Right renal pelvis (tissue), 4 donors: ENCODE measurements at regions not wholly inside any gene's neighbourhood (a gene's known extent, or its start where the extent isn't known, plus 50 kb on each side); places are given as distances from the start of the nearest gene placed in this dataset.
"Not testable (repeated sequence)": the region's sequence is repeated elsewhere in the genome, so short reads cannot be mapped to it uniquely, and the experiment has no call there.

Experiments
- DNase-seq, 4 donors: peaks; one replicate each; pipeline ENCODE4 v3.0.0-alpha.2; 2013; ENCODE audit warnings: low read depth in 4 of 4, low spot score in 3 of 4, missing footprints in 1 of 4

DNA sequence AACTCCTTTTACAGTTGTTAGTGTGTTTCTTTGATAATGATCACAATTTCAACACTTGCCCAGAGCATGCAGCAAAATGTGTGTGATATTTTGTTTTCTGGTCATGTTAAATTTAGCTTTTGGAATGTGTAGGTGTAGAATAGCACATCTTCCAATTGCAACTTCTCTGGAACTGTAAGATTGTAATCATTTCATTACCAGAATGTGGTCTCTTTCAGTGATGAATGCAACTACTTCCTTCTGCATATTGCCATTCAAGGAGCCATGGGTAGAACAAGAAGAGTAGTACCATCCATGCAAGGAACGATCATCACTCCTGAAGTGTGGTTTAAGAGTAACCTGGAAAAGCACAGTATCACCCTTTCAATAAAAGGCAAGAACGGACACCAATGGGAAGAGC, 548.8 kb upstream of the ZNF804A start:
- no peak for DNase-seq

- DNase-seq, result no peak
Observed at GRCh38 chr2:184053326-184053725, 545.0 kb upstream of the ZNF804A start.

- DNase-seq, result not testable (repeated sequence)
Observed at GRCh38 chr2:184054419-184054818, 543.9 kb upstream of the ZNF804A start.

DNA sequence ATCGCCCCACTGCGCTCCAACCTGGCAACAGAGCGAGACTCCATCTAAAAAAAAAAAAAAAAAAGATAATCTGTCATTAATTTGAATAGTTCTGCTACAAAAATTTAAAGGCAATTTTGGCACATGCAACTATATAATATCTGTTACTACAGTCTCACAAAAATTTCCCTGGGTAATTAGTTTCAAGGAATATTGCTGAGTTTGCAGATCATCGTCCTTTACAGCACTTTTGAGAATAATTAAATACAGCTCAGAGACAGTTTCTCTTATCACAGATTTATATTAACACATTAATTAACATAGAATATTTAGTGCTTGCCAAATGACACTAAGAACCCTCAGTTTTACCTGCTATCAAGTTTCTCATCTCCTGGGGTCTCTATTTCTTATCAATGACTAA, 540.4 kb upstream of the ZNF804A start:
- no peak for DNase-seq

DNA sequence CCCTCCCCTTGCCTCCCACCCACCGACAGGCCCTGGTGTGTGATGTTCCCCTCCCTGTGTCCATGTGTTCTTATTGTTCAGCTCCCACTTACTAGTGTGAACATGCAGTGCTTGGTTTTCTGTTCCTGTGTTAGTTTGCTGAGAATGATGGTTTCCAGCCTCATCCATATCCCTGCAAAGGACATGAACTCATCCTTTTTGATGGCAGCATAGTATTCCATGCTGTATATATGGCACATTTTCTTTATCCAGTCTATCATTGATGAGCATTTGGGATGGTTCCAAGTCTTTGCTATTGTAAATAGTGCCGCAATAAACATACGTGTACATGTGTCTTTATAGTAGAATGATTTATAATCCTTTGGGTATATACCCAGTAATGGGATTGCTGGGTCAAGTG, 538.1 kb upstream of the ZNF804A start:
- DNase-seq, result not testable (repeated sequence)

- DNase-seq, result no peak
Observed at GRCh38 chr2:184067502-184067901, 530.8 kb upstream of the ZNF804A start.

GRCh38 chr2:184072470-184072869, 525.9 kb upstream of the ZNF804A start:
- no peak for DNase-seq

GRCh38 chr2:184078496-184078895, 519.8 kb upstream of the ZNF804A start:
- no peak for DNase-seq

DNA sequence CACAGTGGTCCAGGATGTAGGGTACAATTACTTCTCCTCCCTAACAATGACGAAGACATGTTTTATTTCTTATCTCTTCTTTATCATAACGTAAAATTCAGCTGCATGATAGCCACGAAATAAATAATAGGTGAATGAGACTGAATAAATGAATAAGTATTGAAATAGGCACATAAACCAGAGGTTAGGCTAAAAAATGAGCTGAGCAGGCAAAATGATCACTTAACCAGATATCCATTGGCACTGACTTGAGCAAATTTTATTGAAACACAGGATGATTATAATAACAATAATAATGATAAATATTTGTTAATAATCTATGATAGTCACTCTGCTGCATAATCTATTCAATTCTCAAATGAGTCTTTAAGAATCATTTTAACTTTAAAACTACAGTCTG, 506.9 kb upstream of the ZNF804A start:
- DNase-seq, result no peak

GRCh38 chr2:184113696-184114403, 484.5 kb upstream of the ZNF804A start:
- DNase-seq, result no peak

DNA sequence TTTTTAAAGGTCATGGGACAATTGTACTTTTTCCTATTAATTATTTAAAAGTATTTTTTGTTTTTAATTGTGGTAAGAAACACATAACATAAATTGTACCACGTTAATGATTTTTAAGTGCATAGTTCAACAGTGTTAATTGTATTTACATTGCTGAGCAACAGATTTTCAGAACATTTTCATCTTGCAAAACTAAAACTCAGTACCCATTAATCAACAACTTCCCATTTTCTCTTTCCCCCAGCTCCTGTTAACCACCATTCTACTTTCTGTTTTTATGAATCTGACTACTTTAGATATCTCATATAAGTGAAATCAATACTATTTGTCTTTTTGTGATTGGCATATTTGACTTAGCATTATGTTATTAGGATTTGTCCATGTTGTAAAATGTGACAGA, 483.9 kb upstream of the ZNF804A start:
- DNase-seq, result no peak

DNA sequence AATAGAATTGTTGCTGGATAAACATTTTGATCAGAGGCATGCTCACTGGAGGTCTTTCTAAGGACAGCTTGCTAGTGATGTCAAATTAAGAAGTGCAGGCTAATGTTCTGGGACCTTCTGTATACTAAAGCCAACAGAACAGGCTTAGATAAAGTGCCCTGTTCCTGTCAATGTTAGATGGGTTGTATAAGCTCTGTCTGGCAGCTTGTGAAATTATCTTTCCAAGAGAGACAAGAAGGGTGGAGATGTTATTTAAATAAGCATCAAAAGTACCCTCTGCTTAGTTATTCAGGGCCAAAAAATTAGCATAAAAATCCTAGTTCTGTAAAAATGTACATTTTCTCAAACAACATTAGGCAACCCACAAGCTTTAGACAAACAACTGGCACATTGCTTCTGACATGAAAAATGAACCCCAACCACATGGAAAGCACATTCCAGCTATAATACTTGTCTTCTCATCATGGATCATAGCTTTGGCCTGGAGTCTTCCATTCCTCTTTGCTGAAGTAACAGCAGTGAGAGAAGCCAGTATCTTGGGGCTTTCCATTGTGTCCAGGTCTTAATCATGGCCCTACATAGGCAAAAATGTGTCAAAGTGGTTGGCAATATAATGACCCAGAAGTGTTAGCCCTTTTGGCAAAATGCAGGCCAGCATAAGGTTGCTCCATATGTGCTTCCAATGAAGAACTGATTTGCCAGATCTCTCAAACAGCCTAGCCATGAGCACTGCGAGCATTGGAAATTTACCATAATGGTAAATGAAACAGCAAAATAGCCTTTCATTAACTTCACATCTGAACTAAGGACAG, 478.1 kb upstream of the ZNF804A start:
- no peak for DNase-seq

DNA sequence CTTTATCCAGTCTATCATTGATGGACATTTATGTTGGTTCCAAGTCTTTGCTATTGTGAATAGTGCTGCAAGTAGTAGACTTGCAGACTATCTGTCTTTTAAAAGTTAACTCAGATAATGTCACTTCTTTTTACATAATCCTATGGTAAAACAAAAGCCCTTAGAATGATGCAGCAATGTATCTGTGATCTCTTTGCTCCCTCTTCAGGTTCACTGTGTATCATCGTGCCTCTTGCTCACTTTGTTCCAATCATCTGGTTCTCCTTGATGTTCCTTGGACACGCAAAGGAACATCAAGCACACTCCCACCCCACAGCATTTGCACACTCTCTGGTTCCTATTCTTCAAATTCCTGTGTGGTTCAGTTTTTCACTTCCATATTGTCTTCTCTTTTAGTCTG, 472.5 kb upstream of the ZNF804A start:
- DNase-seq, result no peak

DNA sequence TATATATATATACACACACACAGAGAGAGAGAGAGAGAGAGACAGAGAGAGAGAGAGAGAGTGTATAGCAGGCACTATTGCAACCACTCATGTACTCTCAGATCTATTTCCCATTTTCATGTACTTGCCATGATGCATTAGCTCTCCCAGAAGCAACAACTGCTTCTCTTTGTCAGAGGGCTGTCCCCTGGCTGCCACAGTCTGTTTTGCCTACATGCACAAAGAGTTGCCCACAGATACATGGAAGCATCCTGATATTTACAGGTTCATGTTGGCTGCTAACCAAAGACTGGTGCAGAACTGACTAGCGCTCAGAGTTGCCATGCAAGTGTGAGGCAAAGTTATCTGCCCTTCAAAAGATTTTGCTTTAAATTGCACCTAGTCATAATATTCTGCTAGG, 469.3 kb upstream of the ZNF804A start:
- DNase-seq, result no peak

DNA sequence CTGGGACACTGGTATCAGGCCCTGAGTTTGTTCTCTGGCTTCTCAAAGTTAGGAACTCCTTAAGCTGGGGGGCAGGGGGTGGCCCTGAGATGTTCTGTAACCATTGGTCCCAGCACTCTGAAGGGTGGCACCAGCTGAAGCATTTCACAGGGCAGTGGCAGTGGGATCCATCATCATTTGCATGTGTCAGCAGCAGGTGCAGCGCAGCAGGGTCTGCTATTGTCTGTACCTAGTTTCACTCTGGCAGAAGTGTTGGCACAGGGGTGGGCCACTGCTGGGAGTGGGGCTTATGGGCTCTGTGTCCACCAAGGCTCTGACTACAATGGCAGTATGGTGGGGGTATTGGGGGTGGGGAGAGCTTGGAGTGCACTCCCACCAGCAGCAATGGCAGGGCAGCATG, 460.4 kb upstream of the ZNF804A start:
- DNase-seq, result no peak

DNA sequence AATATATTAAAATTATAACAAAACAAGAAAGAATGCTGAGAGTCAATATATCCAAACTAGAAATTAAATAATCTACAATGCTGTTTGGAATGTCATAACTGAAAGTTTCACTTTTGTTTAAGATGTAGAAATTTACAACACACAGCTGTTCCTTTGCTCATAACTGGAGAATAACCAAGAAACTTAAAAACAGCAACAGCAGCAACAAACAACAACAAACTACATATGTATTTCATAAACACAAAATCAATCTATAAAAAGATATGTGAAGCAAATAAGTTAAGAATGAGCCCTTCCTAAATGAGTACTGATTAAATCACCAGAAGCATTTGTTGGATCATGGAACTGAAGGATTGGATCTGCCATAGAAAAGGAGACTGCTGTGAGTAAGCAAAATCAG, 456.5 kb upstream of the ZNF804A start:
- no peak for DNase-seq

DNA sequence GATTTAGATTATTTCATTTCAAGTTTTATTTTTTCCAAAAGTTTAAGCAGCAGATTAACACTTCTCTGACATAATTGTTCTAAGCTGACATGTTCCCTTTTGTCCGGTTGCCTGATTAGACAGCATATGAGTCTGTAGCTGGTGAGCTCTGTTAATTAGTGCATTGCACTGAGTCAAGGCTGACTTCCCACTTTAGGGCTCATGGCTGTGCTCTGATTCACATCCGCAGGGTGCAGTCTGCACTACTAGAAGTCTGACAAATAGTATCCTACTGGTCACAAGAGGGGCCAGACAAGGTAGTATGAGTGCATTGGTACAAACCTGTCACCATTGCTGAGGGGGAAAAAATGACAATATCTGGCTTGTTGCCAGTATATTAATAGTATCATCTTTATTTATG, 443.9 kb upstream of the ZNF804A start:
- no peak for DNase-seq

DNA sequence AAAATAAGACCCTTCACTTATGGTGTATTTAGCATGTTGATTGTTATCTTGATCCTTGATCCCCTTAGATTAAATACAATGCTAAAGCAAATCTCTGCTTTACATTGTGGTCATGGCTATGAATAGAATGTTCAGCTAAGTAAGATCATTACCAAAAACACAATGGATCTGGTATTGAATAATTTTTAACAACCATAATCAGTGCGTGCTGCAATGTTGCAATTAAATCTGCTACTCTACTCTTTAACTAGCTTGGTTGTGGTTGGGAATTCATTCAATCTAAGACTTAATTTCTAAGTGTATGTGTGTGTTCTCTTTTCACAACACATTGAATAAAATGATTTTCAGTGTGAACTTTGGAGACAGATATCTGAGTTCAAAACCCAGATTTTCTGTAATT, 442.5 kb upstream of the ZNF804A start:
- DNase-seq, result no peak

DNA sequence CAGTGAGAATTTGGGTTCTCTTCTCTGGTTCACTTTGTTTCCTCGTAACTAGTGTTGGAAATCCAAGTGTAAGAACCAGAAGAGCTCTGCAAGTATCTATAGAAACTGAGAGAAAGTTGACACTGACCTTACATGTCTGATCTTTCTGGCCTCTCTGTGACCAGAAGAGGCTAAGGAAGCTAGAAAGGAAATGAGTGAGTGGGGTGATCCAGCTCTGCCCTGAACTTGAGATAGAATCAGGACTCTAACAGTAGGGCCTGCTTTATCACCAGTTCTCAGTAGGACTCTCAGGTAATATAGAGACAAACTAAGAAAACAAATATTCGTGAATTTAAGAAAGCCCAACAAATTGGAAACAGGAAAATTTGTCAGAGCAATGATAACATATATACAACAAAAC, 441.2 kb upstream of the ZNF804A start:
- no peak for DNase-seq

DNA sequence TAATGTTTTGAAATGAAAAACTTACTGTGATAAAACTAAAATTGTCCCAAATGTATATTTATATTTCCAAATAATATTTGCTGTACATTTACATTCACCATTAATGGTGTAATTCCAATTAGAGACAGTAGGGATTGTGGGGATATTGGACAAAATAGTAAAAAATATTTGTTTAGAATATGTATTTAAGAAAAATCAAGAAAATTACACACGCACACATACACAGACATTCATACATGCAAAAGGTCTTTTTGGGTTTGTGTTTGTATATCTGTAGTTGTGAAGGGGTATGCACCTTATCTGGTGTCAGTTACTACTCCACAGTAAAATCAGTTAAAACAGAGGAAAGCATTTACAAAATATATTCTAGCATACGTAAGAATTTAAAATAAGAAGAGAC, 435.9 kb upstream of the ZNF804A start:
- no peak for DNase-seq

- not testable (repeated sequence) for DNase-seq
Observed at GRCh38 chr2:184168823-184169222, 429.5 kb upstream of the ZNF804A start.

GRCh38 chr2:184169366-184169765, 429.0 kb upstream of the ZNF804A start:
- no peak for DNase-seq
